Trophoblast cell (in vitro differentiated cells and primary cell): ENCODE measurements at regions not wholly inside any gene's neighbourhood (a gene's known extent, or its start where the extent isn't known, plus 50 kb on each side); places are given as distances from the start of the nearest gene placed in this dataset.
"Not testable (repeated sequence)": the region's sequence is repeated elsewhere in the genome, so short reads cannot be mapped to it uniquely, and the experiment has no call there.

Experiments
- DNase-seq, 2 donors: peaks; one replicate each; pipeline ENCODE4 v3.0.0-alpha.2; 2016
- H2AFZ ChIP-seq: 2 replicates; pipeline ENCODE4 v1.6.1; 2013; ENCODE audit warnings: low read length, moderate library complexity, mild to moderate bottlenecking; ENCODE audit not compliant: insufficient read depth, poor library complexity
- H2AK5ac ChIP-seq: 2 replicates; pipeline ENCODE4 v1.6.1; 2013; ENCODE audit warnings: mild to moderate bottlenecking, low read length
- H2BK120ac ChIP-seq: 2 replicates; pipeline ENCODE4 v1.6.1; 2013; ENCODE audit warnings: low read length, mild to moderate bottlenecking, moderate library complexity; ENCODE audit not compliant: insufficient read depth, poor library complexity
- H2BK12ac ChIP-seq: 2 replicates; pipeline ENCODE4 v1.6.1; 2013; ENCODE audit warnings: mild to moderate bottlenecking, low read length, moderate library complexity
- H2BK5ac ChIP-seq: 2 replicates; pipeline ENCODE4 v1.6.1; 2013; ENCODE audit warnings: low read length, low read depth, moderate library complexity, mild to moderate bottlenecking; ENCODE audit not compliant: poor library complexity
- H3K14ac ChIP-seq: 2 replicates; pipeline ENCODE4 v1.6.1; 2013; ENCODE audit warnings: mild to moderate bottlenecking, low read length
- H3K18ac ChIP-seq: 2 replicates; pipeline ENCODE4 v1.6.1; 2013; ENCODE audit warnings: mild to moderate bottlenecking, low read length
- H3K23ac ChIP-seq: 2 replicates; pipeline ENCODE4 v1.6.1; 2013; ENCODE audit warnings: low read length
- H3K27ac ChIP-seq: 2 replicates; pipeline ENCODE4 v1.5.1; 2013; ENCODE audit warnings: low read depth, mild to moderate bottlenecking, inconsistent platforms, low read length, moderate library complexity
- H3K27me3 ChIP-seq: 2 replicates; pipeline ENCODE4 v1.6.1; 2013; ENCODE audit warnings: inconsistent platforms, mild to moderate bottlenecking, low read length, moderate library complexity; ENCODE audit not compliant: insufficient read depth
- H3K36me3 ChIP-seq, 2 experiments: 1 replicate in 1 of 2; 2 replicates in 1 of 2; pipeline ENCODE4 v1.6.1; 2013; ENCODE audit warnings: low read length in 2 of 2, mild to moderate bottlenecking in 2 of 2, moderate library complexity in 1 of 2; ENCODE audit not compliant: insufficient read depth in 2 of 2, control insufficient read depth in 1 of 2
- H3K4ac ChIP-seq: 2 replicates; pipeline ENCODE4 v1.6.1; 2013; ENCODE audit warnings: low read depth, mild to moderate bottlenecking, low read length, moderate library complexity
- H3K4me1 ChIP-seq, 2 experiments: 1 replicate in 1 of 2; 2 replicates in 1 of 2; pipeline ENCODE4 v1.6.1; 2013; ENCODE audit warnings: low read length in 2 of 2, mild to moderate bottlenecking in 2 of 2, moderate library complexity in 1 of 2; ENCODE audit not compliant: insufficient read depth in 2 of 2, control insufficient read depth in 1 of 2
- H3K4me2 ChIP-seq: 2 replicates; pipeline ENCODE4 v1.6.1; 2013; ENCODE audit warnings: inconsistent platforms, mild to moderate bottlenecking, low read length, moderate library complexity
- H3K4me3 ChIP-seq: 2 replicates; pipeline ENCODE4 v1.5.1; 2013; ENCODE audit warnings: mild to moderate bottlenecking, low read depth, low read length, inconsistent platforms
- H3K79me1 ChIP-seq: one replicate; pipeline ENCODE4 v1.6.1; 2013; ENCODE audit warnings: low read length
- H3K79me2 ChIP-seq: 2 replicates; pipeline ENCODE4 v1.6.1; 2013; ENCODE audit warnings: low read length, mild to moderate bottlenecking; ENCODE audit not compliant: control insufficient read depth, insufficient read depth, poor library complexity
- H3K9ac ChIP-seq: 2 replicates; pipeline ENCODE4 v1.6.1; 2013; ENCODE audit warnings: mild to moderate bottlenecking, low read length
- H3K9me3 ChIP-seq: 2 replicates; pipeline ENCODE4 v1.6.1; 2013; ENCODE audit warnings: low read depth, mild to moderate bottlenecking, control low read depth, inconsistent platforms, low read length; ENCODE audit not compliant: insufficient read depth
- H4K12ac ChIP-seq: 2 replicates; pipeline ENCODE4 v1.6.1; 2013; ENCODE audit warnings: low read depth, mild to moderate bottlenecking, low read length, moderate library complexity
- H4K8ac ChIP-seq: 2 replicates; pipeline ENCODE4 v1.6.1; 2013; ENCODE audit warnings: low read depth, mild to moderate bottlenecking, low read length, moderate library complexity
- H4K91ac ChIP-seq: one replicate; pipeline ENCODE4 v1.6.1; 2013; ENCODE audit warnings: low read depth, mild to moderate bottlenecking, low read length, moderate library complexity
- WGBS: extraction: QIAGEN DNeasy Blood & Tissue Kit; methylation state at CpG from one replicate; pipeline ENCODE4 v1.1.7; 2013; ENCODE audit warnings: missing lambda C conversion rate; ENCODE audit not compliant: insufficient read length, insufficient coverage; ENCODE audit errors: extremely low coverage; 5-methylcytosine and 5-hydroxymethylcytosine counted together

DNA sequence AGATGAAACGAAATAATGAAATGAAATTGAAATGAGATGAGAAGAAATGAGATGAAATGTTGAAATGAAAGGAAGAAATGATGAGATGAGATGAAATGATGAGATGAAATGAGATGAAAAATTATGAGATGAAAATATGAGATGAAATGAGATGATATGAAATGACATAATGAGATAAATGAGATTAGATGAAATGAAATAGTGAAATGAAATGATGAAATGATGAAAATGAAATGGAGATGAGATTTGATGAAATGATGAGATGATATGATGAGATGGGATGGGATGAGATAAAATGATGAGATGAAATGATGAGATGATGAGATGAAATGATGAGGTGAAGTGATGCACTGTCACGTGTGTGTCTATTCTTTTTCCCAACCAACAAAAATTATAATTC is 224.5 kb downstream of the GOLGA6L6 start:
- H3K23ac ChIP-seq, H3K27me3 ChIP-seq, H2BK120ac ChIP-seq, H4K12ac ChIP-seq, H4K91ac ChIP-seq, H3K4ac ChIP-seq, H2AFZ ChIP-seq, H3K14ac ChIP-seq, H3K79me2 ChIP-seq, H3K79me1 ChIP-seq, H2BK5ac ChIP-seq, H3K4me2 ChIP-seq, H3K18ac ChIP-seq, H3K9ac ChIP-seq, H3K27ac ChIP-seq, DNase-seq, H4K8ac ChIP-seq, H2AK5ac ChIP-seq, H2BK12ac ChIP-seq, H3K9me3 ChIP-seq, H3K4me3 ChIP-seq, H3K4me1 ChIP-seq, H3K36me3 ChIP-seq: not testable (repeated sequence)
- WGBS, result 100% methylated on average over 1 of the region's 2 CpGs

DNA sequence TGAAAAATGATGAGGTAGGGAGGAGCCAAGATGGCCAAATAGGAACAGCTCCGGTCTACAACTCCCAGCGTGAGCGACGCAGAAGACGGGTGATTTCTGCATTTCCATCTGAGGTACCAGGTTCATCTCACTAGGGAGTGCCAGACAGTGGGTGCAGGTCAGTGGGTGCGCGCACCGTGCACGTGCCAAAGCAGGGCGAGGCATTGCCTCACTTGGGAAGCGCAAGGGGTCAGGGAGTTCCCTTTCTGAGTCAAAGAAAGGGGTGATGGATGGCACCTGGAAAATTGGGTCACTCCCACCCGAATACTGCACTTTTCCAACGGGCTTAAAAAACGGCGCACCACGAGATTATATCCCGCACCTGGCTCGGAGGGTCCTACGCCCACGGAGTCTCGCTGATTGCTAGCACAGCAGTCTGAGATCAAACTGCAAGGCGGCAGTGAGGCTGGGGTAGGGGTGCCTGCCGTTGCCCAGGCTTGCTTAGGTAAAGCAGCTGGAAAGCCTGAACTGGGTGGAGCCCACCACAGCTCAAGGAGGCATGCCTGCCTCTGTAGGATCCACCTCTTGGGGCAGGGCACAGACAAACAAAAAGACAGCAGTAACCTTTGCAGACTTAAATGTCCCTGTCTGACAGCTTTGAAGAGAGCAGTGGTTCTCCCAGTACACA is 230.5 kb downstream of the GOLGA6L6 start:
- no CpG with 5 or more reads among the region's 23 CpGs for WGBS
- not testable (repeated sequence) for H4K12ac ChIP-seq

DNA sequence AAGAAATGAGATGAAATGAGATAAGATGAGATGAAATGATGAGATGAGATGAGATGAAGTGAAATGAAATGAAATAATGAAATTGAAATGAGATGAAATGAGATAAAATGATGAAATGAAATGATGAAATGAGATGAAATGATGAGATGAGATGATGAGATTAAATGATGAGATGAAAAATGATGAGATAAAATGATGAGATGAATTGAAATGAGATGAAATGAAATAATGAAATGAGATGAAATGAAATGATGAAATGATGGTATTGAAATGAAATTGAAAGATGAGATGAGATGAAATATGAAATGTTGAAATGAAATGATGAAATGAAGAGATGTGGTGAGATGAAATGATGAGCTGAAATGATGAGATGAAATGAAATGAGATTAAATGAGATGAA is 231.0 kb downstream of the GOLGA6L6 start:
- Histone ChIP-seq H3K23ac (no peak overlapping the region), H3K79me2 (no peaks in the 10 kb centered on the region), H3K36me3 (no peaks in the 10 kb centered on the region), H4K91ac (no peak overlapping the region), H3K27me3 (no peaks in the 10 kb centered on the region), H2AFZ (no peak overlapping the region), H3K27ac (no peak overlapping the region), H3K14ac (no peak overlapping the region), H2AK5ac (no peak overlapping the region), H3K4me2 (no peak overlapping the region), H3K9me3 (peaks cover 12% of the 10 kb centered on the region), H4K12ac (no peak overlapping the region), H3K9ac (no peak overlapping the region), H3K4me1 (no peaks in the 10 kb centered on the region), H3K4me3 (no peak overlapping the region), H2BK120ac (no peak overlapping the region), H3K18ac (no peak overlapping the region), H2BK5ac (no peak overlapping the region), H4K8ac (no peak overlapping the region), H3K4ac (no peak overlapping the region), H2BK12ac (no peak overlapping the region), H3K79me1 (no peaks in the 10 kb centered on the region)
- DNase-seq, result no peak

More for the DNA sequence above, 230.5 kb downstream of the GOLGA6L6 start:
- not testable (repeated sequence) for H4K91ac ChIP-seq, H2BK5ac ChIP-seq, H3K79me1 ChIP-seq, H2BK12ac ChIP-seq, H2AFZ ChIP-seq, H3K4ac ChIP-seq, H3K9me3 ChIP-seq, H3K18ac ChIP-seq, H2BK120ac ChIP-seq, H3K27me3 ChIP-seq, H3K4me3 ChIP-seq, H3K27ac ChIP-seq, H3K4me1 ChIP-seq, H3K36me3 ChIP-seq, H3K14ac ChIP-seq, H3K9ac ChIP-seq, DNase-seq, H3K23ac ChIP-seq, H3K79me2 ChIP-seq, H4K8ac ChIP-seq, H3K4me2 ChIP-seq, H2AK5ac ChIP-seq

DNA sequence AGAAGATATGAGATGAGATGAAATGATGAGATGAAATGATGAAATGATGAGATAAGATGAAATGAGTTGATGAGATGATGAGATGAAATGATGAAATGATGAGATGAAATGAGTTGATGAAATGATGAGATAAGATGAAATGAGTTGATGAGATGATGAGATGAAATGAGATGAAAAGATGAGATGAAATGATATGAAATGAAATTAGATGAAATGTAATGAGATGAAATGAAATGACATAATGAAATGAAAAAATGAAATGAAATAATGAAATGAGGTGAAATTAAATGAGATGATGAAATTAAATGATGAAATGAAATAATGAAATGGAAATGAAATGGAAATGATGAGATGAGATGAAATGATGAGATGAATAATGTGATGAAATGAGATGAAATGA is 231.6 kb downstream of the GOLGA6L6 start:
- H3K9me3 ChIP-seq, result peaks cover 13% of the 10 kb centered on the region
- not testable (repeated sequence) for H4K12ac ChIP-seq

More for the DNA sequence above, 231.6 kb downstream of the GOLGA6L6 start:
- H2BK120ac ChIP-seq, H2AK5ac ChIP-seq, H4K91ac ChIP-seq, H3K4me2 ChIP-seq, H2AFZ ChIP-seq, H2BK12ac ChIP-seq, H3K14ac ChIP-seq, H3K18ac ChIP-seq, DNase-seq, H3K27ac ChIP-seq, H3K4ac ChIP-seq, H3K23ac ChIP-seq, H3K4me1 ChIP-seq, H3K79me2 ChIP-seq, H4K8ac ChIP-seq, H3K4me3 ChIP-seq, H3K9ac ChIP-seq, H2BK5ac ChIP-seq, H3K36me3 ChIP-seq, H3K79me1 ChIP-seq, H3K27me3 ChIP-seq: not testable (repeated sequence)
